Peyer's patch (tissue), 4 donors: ENCODE measurements at regions not wholly inside any gene's neighbourhood (a gene's known extent, or its start where the extent isn't known, plus 50 kb on each side); places are given as distances from the start of the nearest gene placed in this dataset.

ENCODE experiments used
- DNase-seq, 3 donors: peaks; one replicate each; pipeline ENCODE4 v3.0.0-alpha.2; 2017 to 2019
- H3K27ac ChIP-seq, 4 donors: fragments of 200-600 bp; sonication (generic); one replicate each; pipeline ENCODE4 v1.5.1; 2016 to 2019
- H3K27me3 ChIP-seq, 2 donors: fragments of 200-600 bp; sonication (generic); one replicate each; pipeline ENCODE4 v1.5.1; 2019
- H3K36me3 ChIP-seq, 3 donors: fragments of 200-600 bp; sonication (generic); one replicate each; pipeline ENCODE4 v1.5.1; 2016 to 2019
- H3K4me1 ChIP-seq, 4 donors: fragments of 200-600 bp; sonication (generic); one replicate each; pipeline ENCODE4 v1.5.1; 2016 to 2019
- H3K4me3 ChIP-seq, 4 donors: fragments of 200-600 bp; sonication (generic); 1 replicate in 3 of 4; 2 replicates in 1 of 4; pipeline ENCODE4 v1.5.1; 2016 to 2019; ENCODE audit warnings: mild to moderate bottlenecking in 1 of 4
- H3K9me3 ChIP-seq, 4 donors: fragments of 200-600 bp; sonication (generic); one replicate each; pipeline ENCODE4 v1.5.1; 2016 to 2019; ENCODE audit warnings: mild to moderate bottlenecking in 1 of 4
- CTCF ChIP-seq, 6 experiments: fragments of 450-650 bp in 4 of 6; fragments of 200-600 bp in 2 of 6; sonication (generic) in 1 of 6; IDR thresholded peaks; one replicate each; pipeline ENCODE4 v1.5.1; 2017 to 2019; ENCODE audit warnings: antibody characterized with exemption in 6 of 6, mild to moderate bottlenecking in 3 of 6, moderate library complexity in 1 of 6
- POLR2A ChIP-seq, 2 donors: fragments of 450-650 bp; IDR thresholded peaks; one replicate each; pipeline ENCODE4 v1.5.1; 2017; ENCODE audit warnings: antibody characterized with exemption in 2 of 2, mild to moderate bottlenecking in 2 of 2, moderate library complexity in 2 of 2

DNA sequence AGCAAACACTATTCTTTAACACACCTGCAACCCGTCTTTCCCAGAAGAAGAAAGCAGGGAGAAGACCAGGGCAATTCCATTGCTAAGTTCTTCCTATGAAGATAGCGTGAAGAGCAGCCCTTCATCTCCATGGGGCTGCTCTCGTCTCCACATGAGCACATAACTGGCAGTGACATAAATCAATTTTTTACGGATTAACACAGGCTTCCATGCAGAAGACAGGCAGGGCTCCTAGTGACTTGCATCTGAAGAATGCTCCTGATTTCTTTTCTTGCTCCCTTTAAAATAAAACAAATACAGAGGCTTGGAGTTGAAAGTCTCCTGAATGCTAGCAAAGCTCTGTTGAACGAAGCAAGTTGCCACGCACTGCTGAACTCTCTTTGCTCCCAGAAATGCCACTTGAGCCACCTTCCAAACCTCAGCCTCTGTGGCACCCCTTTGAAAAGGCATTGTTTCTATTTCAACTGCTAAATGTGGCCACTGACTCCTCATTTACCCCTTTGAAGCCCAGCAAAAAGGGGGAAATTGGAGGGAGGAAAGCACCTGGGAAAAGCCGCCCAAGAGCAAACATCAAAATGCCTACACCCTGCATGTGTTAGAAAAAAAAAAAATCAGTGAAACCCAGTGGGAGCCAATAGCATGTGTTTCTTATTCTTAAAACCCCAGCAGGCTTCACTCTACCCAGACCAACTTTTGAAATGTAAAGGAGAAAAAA is 383.7 kb downstream of the IDS start:
- H3K36me3 ChIP-seq = no peaks in the 10 kb centered on the region
- H3K27me3 ChIP-seq = no peaks in the 10 kb centered on the region
- DNase-seq = no peak
- H3K4me1 ChIP-seq = no peaks in the 10 kb centered on the region
- H3K27ac ChIP-seq = no peak overlapping the region
- H3K4me3 ChIP-seq = no peak overlapping the region
- H3K9me3 ChIP-seq = no peaks in the 10 kb centered on the region
- TF ChIP-seq POLR2A (IDR thresholded peaks at IDR 0.05) (no peak), CTCF (IDR thresholded peaks at IDR 0.05) (no peak)

GRCh38 chrX:149120459-149120858 is 384.6 kb downstream of the IDS start:
- DNase-seq = no peak
- H3K27me3 ChIP-seq = no peaks in the 10 kb centered on the region
- no peak for TF ChIP-seq POLR2A (IDR thresholded peaks at IDR 0.05)
- TF ChIP-seq CTCF (IDR thresholded peaks at IDR 0.05) = no peak

DNA sequence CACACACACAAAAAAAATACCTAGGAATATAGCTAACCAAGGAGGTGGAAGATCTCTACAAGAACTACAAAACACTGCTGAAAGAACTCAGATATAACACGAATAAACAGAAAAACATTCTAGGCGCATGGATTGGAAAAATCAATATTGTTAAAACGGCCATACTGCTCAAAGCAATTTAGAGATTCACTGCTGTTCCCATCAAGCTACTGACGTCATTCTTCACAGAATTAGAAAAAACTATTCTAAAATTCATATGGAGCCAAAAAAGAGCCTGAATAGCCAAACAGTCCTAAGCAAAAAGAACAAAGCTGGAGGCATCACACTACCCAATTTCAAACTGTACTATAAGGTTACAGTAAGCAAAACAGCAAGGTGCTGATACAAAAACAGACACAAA is 390.2 kb downstream of the IDS start:
- Histone ChIP-seq H3K27ac (no peak overlapping the region), H3K9me3 (no peaks in the 10 kb centered on the region), H3K27me3 (no peaks in the 10 kb centered on the region), H3K4me1 (no peaks in the 10 kb centered on the region), H3K4me3 (no peak overlapping the region), H3K36me3 (no peaks in the 10 kb centered on the region)
- no peak for TF ChIP-seq CTCF (IDR thresholded peaks at IDR 0.05)
- no peak for TF ChIP-seq POLR2A (IDR thresholded peaks at IDR 0.05)
- DNase-seq = no peak

More at GRCh38 chrX:149120459-149120858, 384.6 kb downstream of the IDS start:
- H3K27ac ChIP-seq = no peak overlapping the region
- H3K4me1 ChIP-seq = no peaks in the 10 kb centered on the region
- H3K9me3 ChIP-seq = no peaks in the 10 kb centered on the region
- no peaks in the 10 kb centered on the region for H3K36me3 ChIP-seq
- H3K4me3 ChIP-seq = no peak overlapping the region

DNA sequence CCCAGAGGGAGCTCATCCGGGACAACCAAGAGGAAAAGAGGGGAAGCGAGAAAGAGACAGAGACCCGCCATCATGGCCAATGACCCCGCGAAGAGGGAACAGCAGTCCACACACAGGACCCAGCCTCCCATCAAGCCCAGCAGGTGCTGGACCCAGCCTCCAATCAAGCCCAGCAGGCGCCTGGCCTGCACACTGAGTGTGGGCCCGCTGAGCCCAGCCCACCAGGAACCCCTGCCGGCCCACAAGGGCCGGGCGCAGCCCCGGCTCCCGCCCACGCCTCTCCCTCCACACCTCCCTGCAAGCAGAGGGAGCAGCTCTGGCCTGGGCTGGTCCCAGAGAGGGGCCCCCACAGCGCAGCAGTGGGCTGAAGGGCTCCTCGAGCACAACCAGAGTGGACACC is 391.1 kb downstream of the IDS start:
- TF ChIP-seq CTCF (IDR thresholded peaks at IDR 0.05) (no peak), POLR2A (IDR thresholded peaks at IDR 0.05) (no peak)
- Histone ChIP-seq H3K9me3 (no peaks in the 10 kb centered on the region), H3K4me1 (no peaks in the 10 kb centered on the region), H3K4me3 (no peak overlapping the region), H3K27me3 (no peaks in the 10 kb centered on the region), H3K27ac (no peak overlapping the region), H3K36me3 (no peaks in the 10 kb centered on the region)
- DNase-seq = no peak

GRCh38 chrX:149097786-149098185 is 407.3 kb downstream of the IDS start:
- no peaks in the 10 kb centered on the region for H3K9me3 ChIP-seq
- DNase-seq = no peak
- no peaks in the 10 kb centered on the region for H3K4me1 ChIP-seq
- TF ChIP-seq CTCF (IDR thresholded peaks at IDR 0.05) (no peak), POLR2A (IDR thresholded peaks at IDR 0.05) (no peak)
- H3K27ac ChIP-seq = no peak overlapping the region
- H3K27me3 ChIP-seq = no peaks in the 10 kb centered on the region
- H3K36me3 ChIP-seq = no peaks in the 10 kb centered on the region
- no peak overlapping the region for H3K4me3 ChIP-seq

DNA sequence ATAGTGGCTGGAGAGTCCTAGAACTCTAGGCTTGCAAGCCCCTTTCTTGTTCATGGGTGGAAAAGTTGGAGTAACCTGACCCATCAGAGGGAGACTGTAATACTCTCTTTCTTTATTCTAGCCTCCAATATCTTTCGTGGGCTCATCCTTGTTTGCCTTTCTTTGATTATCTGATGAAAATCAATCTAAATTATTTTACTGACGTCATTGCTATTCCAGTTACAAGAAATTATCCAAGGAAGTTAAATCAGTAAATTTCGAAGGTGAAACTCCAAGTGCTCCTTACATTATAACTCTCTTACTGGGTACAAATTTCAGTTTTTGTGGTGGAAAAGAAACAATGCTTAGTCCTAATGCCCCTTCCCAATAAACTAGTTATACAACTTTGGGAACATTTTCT is 412.9 kb downstream of the IDS start:
- Histone ChIP-seq H3K27me3 (no peaks in the 10 kb centered on the region), H3K27ac (no peak overlapping the region), H3K9me3 (no peaks in the 10 kb centered on the region), H3K4me3 (no peak overlapping the region), H3K36me3 (no peaks in the 10 kb centered on the region), H3K4me1 (no peaks in the 10 kb centered on the region)
- TF ChIP-seq POLR2A (IDR thresholded peaks at IDR 0.05) = no peak
- TF ChIP-seq CTCF (IDR thresholded peaks at IDR 0.05) = no peak
- DNase-seq = no peak
